ENCODE measurements at regions not wholly inside any gene's neighbourhood (a gene's known extent, or its start where the extent isn't known, plus 50 kb on each side); places are given as distances from the start of the nearest gene placed in this dataset.

DNA sequence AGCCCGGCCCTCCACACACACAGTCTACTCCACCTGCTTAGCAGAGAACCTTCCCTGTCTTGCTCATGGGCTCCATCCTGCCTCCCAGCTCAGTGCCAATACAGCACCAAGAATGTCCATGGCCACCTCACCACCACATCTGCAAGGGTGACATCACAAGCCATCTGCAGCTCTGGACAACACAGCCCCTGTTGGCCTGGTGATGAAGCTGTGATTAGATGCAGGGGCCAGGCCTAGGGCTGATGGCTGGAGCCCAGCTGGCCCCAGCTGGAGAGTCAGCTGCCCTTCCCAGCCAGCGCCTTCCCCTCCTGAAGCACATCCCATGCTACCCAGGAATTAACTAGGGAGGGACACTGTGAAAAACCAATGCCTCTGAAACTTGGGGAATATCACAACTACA, 91.1 kb downstream of the TTC32 start:
- Histone ChIP-seq H3K79me2 (ENCODE audit: insufficient read depth, low read length) (no peaks in the 10 kb centered on the region), H3K9me3 (ENCODE audit: low read depth, low read length) (no peaks in the 10 kb centered on the region), H3K36me3 (ENCODE audit: insufficient read depth, low read length) (no peaks in the 10 kb centered on the region), H3K27ac (ENCODE audit: low read depth, low read length) (no peak overlapping the region), H3K4me1 (ENCODE audit: insufficient read depth, low read length) (peaks cover 5% of the 10 kb centered on the region), H3K4me2 (ENCODE audit: insufficient read depth, low read length) (no peak overlapping the region), H2AFZ (ENCODE audit: low read length) (no peak overlapping the region), H3K4me3 (ENCODE audit: insufficient read depth, low read length) (no peak overlapping the region), H3K27me3 (ENCODE audit: insufficient read depth, low read length) (no peaks in the 10 kb centered on the region), H4K20me1 (ENCODE audit: insufficient read depth, low read length) (no peaks in the 10 kb centered on the region)
- TF ChIP-seq, protein P1, sequence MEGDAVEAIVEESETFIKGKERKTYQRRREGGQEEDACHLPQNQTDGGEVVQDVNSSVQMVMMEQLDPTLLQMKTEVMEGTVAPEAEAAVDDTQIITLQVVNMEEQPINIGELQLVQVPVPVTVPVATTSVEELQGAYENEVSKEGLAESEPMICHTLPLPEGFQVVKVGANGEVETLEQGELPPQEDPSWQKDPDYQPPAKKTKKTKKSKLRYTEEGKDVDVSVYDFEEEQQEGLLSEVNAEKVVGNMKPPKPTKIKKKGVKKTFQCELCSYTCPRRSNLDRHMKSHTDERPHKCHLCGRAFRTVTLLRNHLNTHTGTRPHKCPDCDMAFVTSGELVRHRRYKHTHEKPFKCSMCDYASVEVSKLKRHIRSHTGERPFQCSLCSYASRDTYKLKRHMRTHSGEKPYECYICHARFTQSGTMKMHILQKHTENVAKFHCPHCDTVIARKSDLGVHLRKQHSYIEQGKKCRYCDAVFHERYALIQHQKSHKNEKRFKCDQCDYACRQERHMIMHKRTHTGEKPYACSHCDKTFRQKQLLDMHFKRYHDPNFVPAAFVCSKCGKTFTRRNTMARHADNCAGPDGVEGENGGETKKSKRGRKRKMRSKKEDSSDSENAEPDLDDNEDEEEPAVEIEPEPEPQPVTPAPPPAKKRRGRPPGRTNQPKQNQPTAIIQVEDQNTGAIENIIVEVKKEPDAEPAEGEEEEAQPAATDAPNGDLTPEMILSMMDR (IDR thresholded peaks at IDR 0.05; ENCODE audit: extremely low read depth, low read depth, low read length): no peak
- no peak for DNase-seq (ENCODE audit: insufficient read length, low spot score, missing footprints)

DNA sequence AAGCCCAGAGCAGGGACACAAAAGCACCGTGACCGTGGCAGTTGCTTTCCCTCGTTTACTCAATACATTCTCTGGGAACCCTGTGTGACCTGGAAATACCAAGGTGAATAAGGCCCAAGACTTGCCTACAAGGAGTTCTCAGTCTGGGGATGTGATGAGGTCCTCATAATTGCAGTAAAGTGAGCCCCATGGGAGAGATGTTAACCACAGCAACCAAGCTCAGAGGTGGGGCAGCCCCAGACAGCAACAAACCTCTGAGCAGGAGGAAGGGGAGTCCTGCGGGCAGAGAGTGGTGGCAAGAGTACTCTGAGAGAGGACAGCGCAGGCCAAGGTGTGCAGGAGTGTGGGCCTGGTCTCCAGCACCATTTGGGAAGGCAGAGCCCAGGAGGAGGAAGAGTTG, 91.6 kb downstream of the TTC32 start:
- TF ChIP-seq, protein P1 (IDR thresholded peaks at IDR 0.05; ENCODE audit: extremely low read depth, low read depth, low read length): no peak
- Histone ChIP-seq H3K4me3 (ENCODE audit: insufficient read depth, low read length) (no peak overlapping the region), H3K36me3 (ENCODE audit: insufficient read depth, low read length) (no peaks in the 10 kb centered on the region), H3K9me3 (ENCODE audit: low read depth, low read length) (no peaks in the 10 kb centered on the region), H3K4me2 (ENCODE audit: insufficient read depth, low read length) (no peak overlapping the region), H3K79me2 (ENCODE audit: insufficient read depth, low read length) (no peaks in the 10 kb centered on the region), H3K27ac (ENCODE audit: low read depth, low read length) (no peak overlapping the region), H2AFZ (ENCODE audit: low read length) (no peak overlapping the region), H3K4me1 (ENCODE audit: insufficient read depth, low read length) (peaks cover 5% of the 10 kb centered on the region), H3K27me3 (ENCODE audit: insufficient read depth, low read length) (no peaks in the 10 kb centered on the region), H4K20me1 (ENCODE audit: insufficient read depth, low read length) (no peaks in the 10 kb centered on the region)
- no peak for DNase-seq (ENCODE audit: insufficient read length, low spot score, missing footprints)

DNA sequence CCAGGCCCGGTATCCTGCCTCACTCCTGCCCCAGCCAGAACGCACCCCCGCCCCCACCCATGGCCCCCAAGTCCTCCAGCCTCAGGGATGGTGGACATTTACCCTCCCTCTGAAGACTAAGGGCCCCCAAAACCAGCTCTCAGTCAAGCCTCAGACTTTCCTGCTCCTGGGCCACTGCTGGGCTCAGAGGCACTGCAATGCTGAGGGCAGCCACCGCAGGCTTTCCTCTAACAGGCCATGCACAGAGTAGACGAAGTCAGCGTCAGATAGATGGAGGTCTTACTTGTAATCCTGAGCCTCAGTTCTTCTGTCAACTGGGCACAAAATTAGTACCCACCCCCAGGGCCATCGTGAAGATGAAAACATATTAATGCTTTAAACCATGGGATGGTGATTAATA, 92.6 kb downstream of the TTC32 start:
- no peaks in the 10 kb centered on the region for H3K9me3 ChIP-seq (ENCODE audit: low read depth, low read length)
- H3K4me2 ChIP-seq (ENCODE audit: insufficient read depth, low read length): no peak overlapping the region
- H3K27me3 ChIP-seq (ENCODE audit: insufficient read depth, low read length): no peaks in the 10 kb centered on the region
- H3K27ac ChIP-seq (ENCODE audit: low read depth, low read length): no peak overlapping the region
- H2AFZ ChIP-seq (ENCODE audit: low read length): no peak overlapping the region
- peaks cover 5% of the 10 kb centered on the region for H3K4me1 ChIP-seq (ENCODE audit: insufficient read depth, low read length)
- H3K79me2 ChIP-seq (ENCODE audit: insufficient read depth, low read length): no peaks in the 10 kb centered on the region
- TF ChIP-seq, protein P1 (IDR thresholded peaks at IDR 0.05; ENCODE audit: extremely low read depth, low read depth, low read length): no peak
- H4K20me1 ChIP-seq (ENCODE audit: insufficient read depth, low read length): no peaks in the 10 kb centered on the region
- no peak for DNase-seq (ENCODE audit: insufficient read length, low spot score, missing footprints)
- no peaks in the 10 kb centered on the region for H3K36me3 ChIP-seq (ENCODE audit: insufficient read depth, low read length)
- no peak overlapping the region for H3K4me3 ChIP-seq (ENCODE audit: insufficient read depth, low read length)

DNA sequence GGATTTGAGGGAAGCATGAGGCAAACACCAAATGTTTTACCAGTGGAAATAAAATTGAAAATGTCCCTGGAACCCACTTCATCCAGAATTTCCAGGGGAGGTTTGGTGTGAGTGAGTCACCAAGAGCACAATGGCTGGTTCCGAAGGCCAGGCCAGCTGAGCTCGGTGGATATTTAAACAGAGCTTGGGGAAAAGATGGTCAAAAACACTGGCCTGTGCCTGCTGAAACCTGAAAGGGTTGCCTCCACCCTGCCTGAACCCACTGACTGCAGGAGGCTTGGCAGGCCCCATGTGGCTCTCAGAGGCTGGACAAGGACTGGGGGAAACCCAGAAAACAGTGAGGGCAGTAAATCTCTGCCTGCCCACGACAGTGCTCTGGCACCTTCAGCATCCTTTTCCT, 93.9 kb downstream of the TTC32 start:
- Histone ChIP-seq H4K20me1 (ENCODE audit: insufficient read depth, low read length) (no peaks in the 10 kb centered on the region), H3K4me1 (ENCODE audit: insufficient read depth, low read length) (peaks cover 5% of the 10 kb centered on the region), H3K4me2 (ENCODE audit: insufficient read depth, low read length) (no peak overlapping the region), H2AFZ (ENCODE audit: low read length) (no peak overlapping the region), H3K36me3 (ENCODE audit: insufficient read depth, low read length) (no peaks in the 10 kb centered on the region), H3K9me3 (ENCODE audit: low read depth, low read length) (no peaks in the 10 kb centered on the region), H3K4me3 (ENCODE audit: insufficient read depth, low read length) (no peak overlapping the region), H3K79me2 (ENCODE audit: insufficient read depth, low read length) (no peaks in the 10 kb centered on the region), H3K27ac (ENCODE audit: low read depth, low read length) (no peak overlapping the region), H3K27me3 (ENCODE audit: insufficient read depth, low read length) (no peaks in the 10 kb centered on the region)
- DNase-seq (ENCODE audit: insufficient read length, low spot score, missing footprints): no peak
- TF ChIP-seq, protein P1 (IDR thresholded peaks at IDR 0.05; ENCODE audit: extremely low read depth, low read depth, low read length): no peak
